GM10248 (cell line): ENCODE measurements at regions not wholly inside any gene's neighbourhood (a gene's known extent, or its start where the extent isn't known, plus 50 kb on each side); places are given as distances from the start of the nearest gene placed in this dataset.

Source experiments
- CTCF ChIA-PET: fragments of 300-600 bp; sonication (Branson Sonifier 250); formaldehyde crosslinking; extraction: SDS; loops from one replicate; lab custom pipeline; 2021; ENCODE audit warnings: antibody characterized with exemption; lab: Yijun Ruan, JAX
- POLR2A ChIA-PET: fragments of 350-650 bp; sonication (Branson Sonifier 250); formaldehyde crosslinking; extraction: SDS; loops from one replicate; lab custom pipeline; 2020; ENCODE audit warnings: antibody characterized with exemption; lab: Yijun Ruan, JAX
- DNase-seq: peaks from one replicate; pipeline ENCODE4 v3.0.0; 2012; ENCODE audit errors: extremely low spot score
- CTCF ChIP-seq: IDR thresholded peaks from 2 replicates; pipeline ENCODE4 v1.5.1; 2012; ENCODE audit warnings: mild to moderate bottlenecking, low read depth; ENCODE audit errors: extremely low read depth, missing control alignments, control extremely low read depth

- ChIA-PET CTCF (no interaction called here), POLR2A (no interaction called here)
- DNase-seq, result no peak
- TF ChIP-seq CTCF, result no peak
Observed at GRCh38 chr1:3954170-3955169, 54.4 kb upstream of the C1orf174 start.

GRCh38 chr1:3955196-3955772, 55.2 kb upstream of the C1orf174 start:
- DNase-seq, result no peak
- ChIA-PET POLR2A (no interaction called here), CTCF (no interaction called here)
- TF ChIP-seq CTCF, result no peak

- ChIA-PET POLR2A (no interaction called here), CTCF (no interaction called here)
- no peak for DNase-seq
- no peak for TF ChIP-seq CTCF
Observed at GRCh38 chr1:3956527-3957170, 56.6 kb upstream of the C1orf174 start.

- ChIA-PET POLR2A (no interaction called here), CTCF (no interaction called here)
- DNase-seq, result no peak
- no peak for TF ChIP-seq CTCF
Observed at GRCh38 chr1:3959361-3959760, 59.3 kb upstream of the C1orf174 start.

- ChIA-PET POLR2A (no interaction called here), CTCF (no interaction called here)
- no peak for DNase-seq
- TF ChIP-seq CTCF, result no peak
Observed at GRCh38 chr1:3963554-3963953, 63.5 kb upstream of the C1orf174 start.

GRCh38 chr1:3965693-3966092, 65.6 kb upstream of the C1orf174 start:
- TF ChIP-seq CTCF, result no peak
- no peak for DNase-seq
- CTCF ChIA-PET, result no interaction called here
- POLR2A ChIA-PET, result no interaction called here
